ENCODE measurements at regions not wholly inside any gene's neighbourhood (a gene's known extent, or its start where the extent isn't known, plus 50 kb on each side); places are given as distances from the start of the nearest gene placed in this dataset.

DNA sequence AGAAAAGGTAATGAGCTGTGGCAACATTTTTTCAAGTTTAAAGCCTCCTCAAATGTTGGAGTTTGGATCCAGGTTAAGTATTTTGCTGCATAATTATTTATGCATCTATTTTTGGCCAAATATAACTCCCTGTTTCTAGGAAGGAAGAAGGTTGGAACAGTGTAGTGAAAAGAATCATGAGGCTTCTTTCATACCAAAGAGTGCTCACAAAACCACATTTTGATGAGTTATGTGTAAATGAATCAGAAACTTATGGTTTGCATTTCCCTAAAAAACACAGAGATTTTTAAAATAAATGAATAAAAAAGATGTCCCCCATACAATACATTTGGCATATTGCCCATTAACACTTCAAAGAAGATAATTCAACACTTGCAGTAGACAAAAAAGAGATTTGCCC lies 246.9 kb upstream of the PRDM1 start:
- TF ChIP-seq, protein P1, sequence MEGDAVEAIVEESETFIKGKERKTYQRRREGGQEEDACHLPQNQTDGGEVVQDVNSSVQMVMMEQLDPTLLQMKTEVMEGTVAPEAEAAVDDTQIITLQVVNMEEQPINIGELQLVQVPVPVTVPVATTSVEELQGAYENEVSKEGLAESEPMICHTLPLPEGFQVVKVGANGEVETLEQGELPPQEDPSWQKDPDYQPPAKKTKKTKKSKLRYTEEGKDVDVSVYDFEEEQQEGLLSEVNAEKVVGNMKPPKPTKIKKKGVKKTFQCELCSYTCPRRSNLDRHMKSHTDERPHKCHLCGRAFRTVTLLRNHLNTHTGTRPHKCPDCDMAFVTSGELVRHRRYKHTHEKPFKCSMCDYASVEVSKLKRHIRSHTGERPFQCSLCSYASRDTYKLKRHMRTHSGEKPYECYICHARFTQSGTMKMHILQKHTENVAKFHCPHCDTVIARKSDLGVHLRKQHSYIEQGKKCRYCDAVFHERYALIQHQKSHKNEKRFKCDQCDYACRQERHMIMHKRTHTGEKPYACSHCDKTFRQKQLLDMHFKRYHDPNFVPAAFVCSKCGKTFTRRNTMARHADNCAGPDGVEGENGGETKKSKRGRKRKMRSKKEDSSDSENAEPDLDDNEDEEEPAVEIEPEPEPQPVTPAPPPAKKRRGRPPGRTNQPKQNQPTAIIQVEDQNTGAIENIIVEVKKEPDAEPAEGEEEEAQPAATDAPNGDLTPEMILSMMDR (IDR thresholded peaks at IDR 0.05 in 4 of 5, conservative IDR thresholded peaks at IDR 0.05 in 1 of 5): no peak
- no peak for TF ChIP-seq POLR2A (IDR thresholded peaks at IDR 0.05)

All from gastrocnemius medialis (tissue), 4 donors.